ENCODE measurements at regions not wholly inside any gene's neighbourhood (a gene's known extent, or its start where the extent isn't known, plus 50 kb on each side); places are given as distances from the start of the nearest gene placed in this dataset.
A peak's percentile ranks its signal among the peaks of the same experiment; 100 is the strongest.

GRCh38 chr20:37630166-37630565 lies 63.7 kb upstream of the CTNNBL1 start:
- TF ChIP-seq ZFP3 (CRISPR knock-in tag; IDR thresholded peaks at IDR 0.05) (no peak), BACH2 (CRISPR knock-in tag; IDR thresholded peaks at IDR 0.05; ENCODE audit: borderline replicate concordance) (no peak), ZNF565 (CRISPR knock-in tag; conservative IDR thresholded peaks at IDR 0.05; ENCODE audit: low read depth) (no peak), PATZ1 (CRISPR knock-in tag; IDR thresholded peaks at IDR 0.05; ENCODE audit: borderline replicate concordance) (no peak), CREB5 (CRISPR knock-in tag; IDR thresholded peaks at IDR 0.05; ENCODE audit: low read depth) (no peak), ZC3H10 (CRISPR knock-in tag; IDR thresholded peaks at IDR 0.05) (no peak), SNAI2 (CRISPR knock-in tag; IDR thresholded peaks at IDR 0.05) (no peak), CSRNP3 (CRISPR knock-in tag; IDR thresholded peaks at IDR 0.05) (no peak), PPARA (CRISPR knock-in tag; IDR thresholded peaks at IDR 0.05; ENCODE audit: borderline replicate concordance) (no peak), ESRRG (CRISPR knock-in tag; IDR thresholded peaks at IDR 0.05) (no peak), ARNTL (CRISPR knock-in tag; IDR thresholded peaks at IDR 0.05; ENCODE audit: borderline replicate concordance, low read depth) (no peak), ISL1 (CRISPR knock-in tag; IDR thresholded peaks at IDR 0.05) (no peak), OSR1 (CRISPR knock-in tag; IDR thresholded peaks at IDR 0.05) (no peak), GLIS3 (CRISPR knock-in tag; IDR thresholded peaks at IDR 0.05) (no peak), TSHZ2 (CRISPR knock-in tag; IDR thresholded peaks at IDR 0.05) (no peak), ZNF8 (CRISPR knock-in tag; IDR thresholded peaks at IDR 0.05) (no peak), RARB (CRISPR knock-in tag; IDR thresholded peaks at IDR 0.05) (no peak), ZNF70 (CRISPR knock-in tag; IDR thresholded peaks at IDR 0.05) (no peak), TCF4 (CRISPR knock-in tag; IDR thresholded peaks at IDR 0.05; ENCODE audit: borderline replicate concordance) (no peak), ZFP30 (CRISPR knock-in tag; IDR thresholded peaks at IDR 0.05) (no peak)
- no peak for ATAC-seq

GRCh38 chr20:37627767-37628130 lies 66.1 kb upstream of the CTNNBL1 start:
- no peak for TF ChIP-seq OSR1 (CRISPR knock-in tag; IDR thresholded peaks at IDR 0.05)
- ATAC-seq: no peak

- ATAC-seq: peak; percentile 83
- TF ChIP-seq RARB (CRISPR knock-in tag; IDR thresholded peaks at IDR 0.05) (no peak), ZFP3 (CRISPR knock-in tag; IDR thresholded peaks at IDR 0.05) (peak; percentile 79; the same call in 1 of the 2 replicates), CSDC2 (CRISPR knock-in tag; IDR thresholded peaks at IDR 0.05) (peak; percentile 81), SNAI2 (CRISPR knock-in tag; IDR thresholded peaks at IDR 0.05) (peak; percentile 92), ISL1 (CRISPR knock-in tag; IDR thresholded peaks at IDR 0.05) (no peak), POU6F1 (CRISPR knock-in tag; IDR thresholded peaks at IDR 0.05; ENCODE audit: borderline replicate concordance, low read depth) (no peak), TSHZ2 (CRISPR knock-in tag; IDR thresholded peaks at IDR 0.05) (peak; percentile 33; the same call in 1 of the 2 replicates)
Measured at GRCh38 chr20:37627060-37627766, 66.6 kb upstream of the CTNNBL1 start.
